Adipocyte (in vitro differentiated cells): ENCODE measurements at regions not wholly inside any gene's neighbourhood (a gene's known extent, or its start where the extent isn't known, plus 50 kb on each side); places are given as distances from the start of the nearest gene placed in this dataset.
A peak's percentile ranks its signal among the peaks of the same experiment; 100 is the strongest.

Experiments used
- DNase-seq: peaks from one replicate; pipeline ENCODE4 v3.0.0-alpha.2; 2015; ENCODE audit warnings: low read depth
- H3K27me3 ChIP-seq: replicated peaks from 2 replicates; pipeline ENCODE4 v1.7.0; 2013; ENCODE audit warnings: mild to moderate bottlenecking, low read length, moderate library complexity; ENCODE audit not compliant: control insufficient read depth, insufficient read depth
- H3K36me3 ChIP-seq: 2 replicates; pipeline ENCODE4 v1.7.0; 2013; ENCODE audit warnings: low read length, mild to moderate bottlenecking, moderate library complexity; ENCODE audit not compliant: control insufficient read depth, insufficient read depth, severe bottlenecking
- H3K4me1 ChIP-seq: 2 replicates; pipeline ENCODE4 v1.7.0; 2013; ENCODE audit warnings: mild to moderate bottlenecking, low read length, moderate library complexity; ENCODE audit not compliant: control insufficient read depth, insufficient read depth
- H3K4me3 ChIP-seq: 2 replicates; pipeline ENCODE4 v1.7.0; 2013; ENCODE audit warnings: mild to moderate bottlenecking, low read length, moderate library complexity
- H3K9ac ChIP-seq: 2 replicates; pipeline ENCODE4 v1.7.0; 2013; ENCODE audit warnings: mild to moderate bottlenecking, low read length, moderate library complexity
- H3K9me3 ChIP-seq: 2 replicates; pipeline ENCODE4 v1.7.0; 2013; ENCODE audit warnings: mild to moderate bottlenecking, low read length, moderate library complexity; ENCODE audit not compliant: control insufficient read depth

DNA sequence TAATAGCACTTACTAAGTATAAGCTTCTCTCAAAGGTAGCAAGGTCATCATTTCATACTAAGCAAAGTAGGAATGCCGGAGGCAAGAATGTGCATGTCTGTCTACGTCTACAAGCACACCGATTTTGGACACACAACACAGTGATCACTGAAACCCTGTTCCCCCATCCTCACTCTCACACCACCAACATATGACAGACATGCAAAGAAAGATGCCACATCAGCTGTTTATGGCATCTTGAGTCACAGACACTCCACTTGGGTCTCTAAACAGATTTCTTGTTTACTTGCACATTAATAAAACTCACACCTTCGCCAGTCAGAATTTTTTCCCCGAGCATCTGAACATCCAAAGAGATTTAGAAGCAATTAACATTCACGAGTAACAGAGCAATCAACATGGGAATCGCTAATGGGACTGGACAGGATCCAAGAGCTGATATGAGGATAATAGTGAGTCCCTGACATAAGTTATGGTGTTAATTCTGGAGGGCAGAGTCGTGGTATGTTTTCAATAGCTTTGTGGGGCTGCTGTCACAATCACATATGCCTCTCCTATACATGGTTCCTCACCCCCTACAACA, 324.1 kb downstream of the DHX15 start:
- DNase-seq, result no peak

DNA sequence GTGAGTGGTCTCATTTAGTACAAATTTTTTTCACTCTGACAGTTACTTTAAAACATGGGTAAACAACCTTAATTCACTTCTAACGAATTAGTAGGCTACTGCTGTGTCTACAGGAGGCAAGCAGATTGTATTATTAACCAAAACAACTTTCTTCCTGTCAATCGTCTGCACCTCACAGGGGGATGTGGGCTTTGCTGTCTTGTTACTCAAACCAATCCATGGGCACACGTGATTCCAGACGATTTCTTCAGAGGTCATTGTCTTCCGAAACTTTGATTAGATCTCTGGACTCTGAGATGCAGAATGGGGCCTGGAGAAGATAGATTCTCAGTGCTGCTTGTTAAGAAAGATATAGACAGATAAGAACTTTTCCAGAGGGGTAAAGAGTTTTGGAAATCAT, 327.8 kb downstream of the DHX15 start:
- no peak for DNase-seq
- Histone ChIP-seq H3K27me3 (no peaks in the 10 kb centered on the region), H3K4me3 (no peak overlapping the region)

More for the DNA sequence above, 324.1 kb downstream of the DHX15 start:
- Histone ChIP-seq H3K4me1 (peaks cover 10% of the 10 kb centered on the region), H3K9ac (no peak overlapping the region), H3K4me3 (no peak overlapping the region), H3K9me3 (no peaks in the 10 kb centered on the region), H3K27me3 (peaks cover 4% of the 10 kb centered on the region), H3K36me3 (no peaks in the 10 kb centered on the region)

DNA sequence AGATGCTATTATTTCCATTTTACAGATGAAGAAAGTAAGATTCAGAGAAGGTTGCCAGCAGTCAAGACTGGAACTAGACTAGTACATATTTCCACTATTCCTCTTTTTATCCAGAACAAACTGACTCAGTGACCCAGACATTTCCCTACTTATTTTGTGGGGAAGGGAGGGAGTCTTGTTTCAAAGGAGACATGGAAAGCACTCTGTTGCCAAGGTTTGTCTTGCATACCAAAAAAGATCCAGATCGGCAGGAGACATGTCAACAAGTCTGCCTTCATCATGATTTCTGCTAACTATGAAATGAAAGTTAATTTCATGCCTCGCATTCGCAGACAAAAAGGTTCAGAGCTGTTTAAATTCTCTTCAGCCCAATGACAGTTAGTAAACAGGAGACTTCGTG, 328.3 kb downstream of the DHX15 start:
- H3K4me3 ChIP-seq, result no peak overlapping the region
- DNase-seq, result no peak
- H3K9ac ChIP-seq, result no peak overlapping the region
- H3K27me3 ChIP-seq, result no peaks in the 10 kb centered on the region
- H3K4me1 ChIP-seq, result peaks cover 4% of the 10 kb centered on the region
- no peaks in the 10 kb centered on the region for H3K36me3 ChIP-seq
- H3K9me3 ChIP-seq, result no peaks in the 10 kb centered on the region

More for the DNA sequence above, 327.8 kb downstream of the DHX15 start:
- Histone ChIP-seq H3K9ac (no peak overlapping the region), H3K9me3 (no peaks in the 10 kb centered on the region), H3K36me3 (no peaks in the 10 kb centered on the region), H3K4me1 (peaks cover 9% of the 10 kb centered on the region)

DNA sequence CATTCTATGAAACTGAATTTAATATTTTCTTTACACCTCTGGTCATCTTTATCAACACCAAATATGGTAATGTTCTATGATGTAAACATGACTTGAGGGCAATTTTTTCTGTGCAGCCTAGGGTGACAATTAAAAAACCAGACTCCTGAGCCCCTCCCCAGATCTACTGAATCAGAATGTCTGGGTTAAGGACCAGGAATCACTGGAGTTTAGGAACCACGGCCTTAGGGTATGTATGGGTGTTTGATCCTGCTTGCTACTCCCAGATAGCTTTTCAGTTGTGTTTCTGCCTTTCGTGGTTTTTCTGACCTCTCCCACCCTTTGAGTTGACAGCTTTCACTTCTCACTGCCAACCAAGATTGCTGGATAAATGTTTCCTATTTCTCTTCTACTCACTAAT, 332.2 kb downstream of the DHX15 start:
- DNase-seq, result no peak
- Histone ChIP-seq H3K36me3 (no peaks in the 10 kb centered on the region), H3K27me3 (no peaks in the 10 kb centered on the region), H3K9me3 (no peaks in the 10 kb centered on the region), H3K9ac (no peak overlapping the region), H3K4me1 (peaks cover 9% of the 10 kb centered on the region), H3K4me3 (no peak overlapping the region)

DNA sequence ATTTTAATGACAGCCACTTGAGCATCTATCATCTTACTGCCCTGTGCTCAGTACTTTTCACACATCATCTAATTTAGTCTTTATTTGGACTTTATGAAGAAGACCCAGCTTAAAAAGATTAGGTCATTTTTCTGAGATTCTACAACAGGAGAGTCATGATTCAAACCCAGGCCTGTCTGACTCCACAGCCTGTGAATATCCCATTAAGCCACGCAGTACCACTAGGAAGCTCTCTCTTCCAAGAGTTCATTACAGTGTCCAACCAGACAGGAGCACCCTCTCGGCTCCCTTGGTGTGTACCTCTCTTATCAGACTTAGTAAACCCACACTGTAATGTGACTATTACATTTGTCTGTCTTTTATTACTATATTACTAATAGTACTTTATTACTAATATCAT, 332.8 kb downstream of the DHX15 start:
- no peaks in the 10 kb centered on the region for H3K36me3 ChIP-seq
- no peak overlapping the region for H3K4me3 ChIP-seq
- no peaks in the 10 kb centered on the region for H3K9me3 ChIP-seq
- H3K4me1 ChIP-seq, result peaks cover 9% of the 10 kb centered on the region
- no peaks in the 10 kb centered on the region for H3K27me3 ChIP-seq
- no peak overlapping the region for H3K9ac ChIP-seq
- no peak for DNase-seq

DNA sequence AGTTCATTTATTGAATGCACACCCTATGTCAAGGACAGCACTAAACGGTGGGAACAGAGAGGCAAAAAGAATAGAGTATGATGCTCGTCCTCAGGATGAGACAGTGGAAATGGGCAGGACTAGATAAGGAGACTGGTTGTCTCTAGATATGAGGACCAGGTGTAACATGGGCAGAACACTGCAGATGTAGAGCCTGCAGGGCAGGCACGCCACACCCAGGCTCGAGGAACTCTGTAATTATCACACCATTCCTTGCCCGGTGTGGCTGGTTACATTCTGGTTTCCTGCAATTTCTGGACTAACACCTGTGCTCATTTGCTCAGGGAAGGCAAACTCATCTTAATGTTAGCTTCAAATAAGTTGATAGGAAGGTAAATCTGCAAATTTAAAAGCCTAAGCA, 334.4 kb downstream of the DHX15 start:
- Histone ChIP-seq H3K36me3 (no peaks in the 10 kb centered on the region), H3K9ac (no peak overlapping the region)

DNA sequence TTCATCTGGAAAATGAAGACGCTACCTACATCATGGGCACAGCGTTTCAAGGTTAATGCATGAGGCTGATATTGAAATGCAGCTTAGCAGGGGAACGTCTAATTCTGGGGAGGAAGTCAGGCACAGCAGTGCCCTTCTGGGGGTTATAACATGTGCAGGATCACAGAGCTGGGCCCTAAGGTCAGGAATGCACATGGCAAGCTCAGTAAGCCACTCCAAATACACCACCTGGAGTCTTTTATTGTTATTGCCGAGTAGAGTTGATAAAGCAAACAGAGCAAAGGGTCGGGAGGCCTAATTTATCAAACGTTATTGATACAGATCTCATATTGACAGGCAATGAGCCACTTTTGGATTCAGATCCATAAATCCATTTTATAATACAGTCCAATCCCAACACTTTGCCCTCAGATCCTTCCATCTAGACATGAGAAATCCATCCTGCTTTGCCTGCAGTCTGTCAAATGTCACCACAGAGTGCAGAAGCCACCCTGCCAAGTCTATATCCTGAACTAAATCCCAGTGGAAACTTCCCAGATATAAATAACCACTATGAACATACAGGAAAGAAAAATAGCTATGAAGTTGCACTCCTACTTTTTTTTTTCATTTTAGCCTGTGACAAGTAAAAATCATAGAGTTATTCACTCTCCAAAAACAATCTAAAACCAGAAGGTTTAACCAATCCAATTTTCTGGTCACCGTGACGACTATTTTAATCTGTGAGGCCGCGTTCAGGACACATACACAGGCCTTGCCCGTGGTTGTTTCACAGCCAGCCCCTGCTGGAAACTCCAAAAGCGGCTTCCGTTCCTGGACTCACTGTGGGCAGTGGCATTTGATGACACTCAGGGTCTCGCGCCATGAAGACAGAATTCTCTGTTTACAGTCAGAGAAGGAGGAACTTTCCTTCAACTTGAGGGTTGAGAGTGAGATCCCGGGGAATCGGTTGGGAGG, 335.4 kb downstream of the DHX15 start:
- Histone ChIP-seq H3K9ac (no peak overlapping the region), H3K36me3 (no peaks in the 10 kb centered on the region), H3K4me3 (no peak overlapping the region), H3K27me3 (no peaks in the 10 kb centered on the region), H3K4me1 (peaks cover 18% of the 10 kb centered on the region), H3K9me3 (no peaks in the 10 kb centered on the region)
- DNase-seq, result no peak

More for the DNA sequence above, 334.4 kb downstream of the DHX15 start:
- DNase-seq, result no peak
- Histone ChIP-seq H3K4me3 (no peak overlapping the region), H3K4me1 (peaks cover 15% of the 10 kb centered on the region), H3K27me3 (no peaks in the 10 kb centered on the region), H3K9me3 (no peaks in the 10 kb centered on the region)

DNA sequence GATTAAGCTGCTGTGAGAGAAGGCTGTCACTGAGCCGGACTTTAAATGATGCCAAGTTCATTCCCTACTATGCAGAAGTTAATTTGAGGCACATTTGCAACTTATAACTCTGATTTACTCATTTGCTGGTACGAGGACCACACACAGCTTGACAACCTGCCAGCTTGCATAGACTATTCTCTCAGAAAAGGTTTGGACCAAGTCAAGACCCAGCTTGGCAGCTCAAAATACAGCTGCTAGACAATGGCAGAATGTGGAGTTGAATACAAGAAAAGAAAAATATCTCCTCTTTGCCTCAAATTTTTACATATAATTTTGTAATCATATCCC, 338.9 kb downstream of the DHX15 start:
- Histone ChIP-seq H3K36me3 (no peaks in the 10 kb centered on the region), H3K4me1 (peaks cover 18% of the 10 kb centered on the region), H3K9ac (no peak overlapping the region), H3K9me3 (no peaks in the 10 kb centered on the region), H3K27me3 (no peaks in the 10 kb centered on the region), H3K4me3 (no peak overlapping the region)
- no peak for DNase-seq

DNA sequence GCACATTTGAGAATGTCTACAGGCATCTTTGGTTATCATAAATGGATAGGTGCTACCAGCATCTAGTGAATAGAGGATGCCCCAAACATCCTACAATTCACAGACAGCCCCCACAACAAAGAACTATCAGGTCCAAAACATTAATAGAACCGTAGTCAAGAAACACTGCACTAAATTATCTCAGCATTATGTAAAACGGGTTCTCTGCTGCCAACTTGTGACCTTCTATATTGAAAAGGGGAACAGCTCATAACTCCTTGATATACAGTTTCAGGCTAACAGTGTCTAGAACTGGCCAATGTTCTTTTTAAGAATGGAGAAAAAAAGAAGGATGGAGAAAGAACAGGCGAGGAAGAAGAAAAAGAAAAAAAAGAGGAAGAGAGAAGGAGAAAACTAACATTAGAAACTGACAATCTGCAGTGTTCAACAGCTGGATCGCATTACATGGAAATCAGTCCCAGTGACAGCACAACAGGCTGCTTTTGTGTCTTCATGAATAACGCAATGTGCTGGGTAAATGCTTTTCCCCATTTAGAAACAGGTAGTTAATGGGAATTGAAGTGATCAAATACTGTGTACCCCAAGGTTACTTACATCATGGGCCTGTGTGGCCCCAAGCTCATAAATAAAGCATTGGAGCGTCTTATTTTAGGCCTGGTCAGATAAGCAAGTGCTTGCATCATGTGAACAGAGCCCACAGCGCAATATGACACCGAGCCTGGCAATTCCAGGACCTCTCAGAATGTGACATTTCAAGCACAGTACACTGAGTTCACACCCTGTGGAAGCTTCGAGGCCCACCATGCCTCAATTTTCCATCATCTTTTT, 339.5 kb downstream of the DHX15 start:
- Histone ChIP-seq H3K9ac (no peak overlapping the region), H3K9me3 (no peaks in the 10 kb centered on the region), H3K36me3 (no peaks in the 10 kb centered on the region), H3K27me3 (no peaks in the 10 kb centered on the region), H3K4me1 (peaks cover 18% of the 10 kb centered on the region), H3K4me3 (no peak overlapping the region)
- peak; percentile 31 for DNase-seq

DNA sequence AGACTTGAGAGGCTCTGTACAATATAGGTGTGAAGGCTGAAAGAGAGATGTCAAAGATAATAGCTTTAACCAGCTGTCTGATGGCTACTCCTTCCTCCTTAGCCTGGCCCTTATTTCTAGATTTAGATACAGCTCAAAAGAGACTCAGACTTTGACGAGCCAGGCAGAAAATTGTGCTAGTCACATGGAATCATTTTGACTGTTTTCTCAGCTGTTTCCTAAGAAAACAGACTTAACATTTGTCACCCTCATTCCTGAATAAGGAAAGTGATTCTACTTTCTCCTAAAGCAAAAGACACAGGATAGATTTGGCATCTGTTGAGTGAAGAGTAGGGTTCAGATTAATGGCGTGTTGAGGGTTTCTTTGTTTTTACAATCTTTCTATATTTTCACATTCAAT, 340.7 kb downstream of the DHX15 start:
- Histone ChIP-seq H3K4me1 (peaks cover 10% of the 10 kb centered on the region), H3K27me3 (no peaks in the 10 kb centered on the region), H3K36me3 (no peaks in the 10 kb centered on the region), H3K9ac (no peak overlapping the region), H3K4me3 (no peak overlapping the region), H3K9me3 (no peaks in the 10 kb centered on the region)
- DNase-seq, result no peak

DNA sequence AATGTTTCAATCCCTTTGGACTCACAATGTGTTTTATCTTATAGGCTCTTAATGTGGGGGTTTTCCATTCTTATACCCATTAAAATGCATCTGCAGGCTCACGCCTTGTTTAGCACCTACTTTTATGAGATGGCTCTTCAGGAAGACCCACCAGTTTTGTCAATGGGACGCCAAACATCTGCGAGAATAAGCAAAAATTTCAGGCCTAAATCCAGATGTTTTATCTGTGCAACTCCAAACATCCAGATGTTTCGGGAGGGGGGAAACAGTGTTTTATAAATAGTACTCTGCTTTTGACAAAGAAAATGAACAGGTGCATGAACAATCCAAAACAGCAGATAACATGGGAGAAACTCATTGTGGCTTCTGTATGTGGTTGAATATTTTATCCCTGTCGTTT, 342.8 kb downstream of the DHX15 start:
- no peak for DNase-seq
- H3K4me3 ChIP-seq, result no peak overlapping the region
- no peaks in the 10 kb centered on the region for H3K27me3 ChIP-seq
- no peak overlapping the region for H3K9ac ChIP-seq
- no peaks in the 10 kb centered on the region for H3K36me3 ChIP-seq
- H3K4me1 ChIP-seq, result peaks cover 9% of the 10 kb centered on the region
- no peaks in the 10 kb centered on the region for H3K9me3 ChIP-seq
